Motor neuron (in vitro differentiated cells): ENCODE measurements at regions not wholly inside any gene's neighbourhood (a gene's known extent, or its start where the extent isn't known, plus 50 kb on each side); places are given as distances from the start of the nearest gene placed in this dataset.
"Not testable (repeated sequence)": the region's sequence is repeated elsewhere in the genome, so short reads cannot be mapped to it uniquely, and the experiment has no call there.

Experiments
- ATAC-seq, 8 experiments: fragments of 200-7000 bp; cut with Tn5 transposase; replicated peaks in 6 of 8; 2 replicates each; pipeline ENCODE4 v1.8.0; 2021; ENCODE audit warnings: mild to moderate bottlenecking in 8 of 8, moderate library complexity in 8 of 8
- H3K27ac ChIP-seq, 2 donors: fragments of 250-450 bp; sonication (Bioruptor Pico); 2 replicates each; pipeline ENCODE4 v1.9.0; 2021; ENCODE audit warnings: antibody characterized with exemption in 2 of 2, mild to moderate bottlenecking in 2 of 2, moderate library complexity in 1 of 2
- H3K4me1 ChIP-seq, 2 donors: fragments of 250-450 bp; sonication (Bioruptor Pico); replicated peaks in 1 of 2; 2 replicates each; pipeline ENCODE4 v1.6.1; 2021; ENCODE audit warnings: antibody characterized with exemption in 2 of 2, mild to moderate bottlenecking in 2 of 2, moderate library complexity in 1 of 2
- H3K4me3 ChIP-seq, 5 donors: fragments of 250-450 bp; sonication (Bioruptor Pico); 2 replicates each; pipeline ENCODE4 v1.9.0; 2021; ENCODE audit warnings: antibody characterized with exemption in 5 of 5, mild to moderate bottlenecking in 5 of 5, moderate library complexity in 4 of 5
- WGBS, 10 experiments: fragments of 450-650 bp; shearing (Covaris generic); methylation state at CpG; one replicate each; pipeline ENCODE4 v1.0.0; 2022; 5-methylcytosine and 5-hydroxymethylcytosine counted together
- in situ Hi-C, 9 experiments: fragments of 400-800 bp; cut with MboI; loops; one replicate each; pipeline ENCODE4 v1.15.0; 2021; ENCODE audit warnings: low sequenced_read_pairs in 9 of 9, low pct_unique_long_range_greater_than_20kb in 2 of 9; ENCODE audit not compliant: unreplicated experiment in 9 of 9

DNA sequence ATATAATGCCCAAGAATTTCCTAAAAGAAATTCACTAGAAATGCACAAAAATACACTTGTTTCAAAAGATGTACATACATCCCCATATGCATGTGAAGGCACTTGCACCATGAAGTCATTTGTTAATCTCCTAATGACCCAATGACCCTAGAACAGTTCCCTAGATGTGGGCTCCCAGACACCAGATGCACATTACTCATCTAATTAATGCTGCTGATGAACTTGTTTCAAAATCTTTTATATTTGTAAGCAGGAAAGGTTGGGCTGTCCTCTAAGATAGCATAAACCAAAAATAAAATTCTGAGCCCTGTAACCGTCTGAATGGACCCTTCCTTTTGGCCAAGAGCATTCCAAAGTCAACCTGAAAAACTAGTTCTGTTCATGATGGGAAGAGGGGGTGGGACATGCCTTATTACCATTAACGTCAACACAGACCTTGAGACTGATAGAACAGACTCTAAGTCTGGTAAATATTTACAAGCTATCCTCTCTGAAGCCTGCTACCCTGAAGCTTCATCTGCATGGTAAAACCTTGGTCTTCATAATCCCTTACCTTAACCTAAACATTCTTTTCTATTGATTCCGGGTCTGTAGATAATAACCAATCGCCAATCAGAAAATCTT, 91.0 kb upstream of the DAPK1 start:
- ATAC-seq, result peak in 6 of 8 experiments; percentile 5 to 49 (median 22)
- in situ Hi-C loops, result no loop called here
- 41 to 81% (median 74%) methylated on average over 2 to 4 of the region's 4 CpGs; no CpG with 5 or more reads in 2 of the 10 experiments for WGBS, 10 experiments
- no peak overlapping the region for H3K4me3 ChIP-seq
- H3K27ac ChIP-seq, result no peak overlapping the region
- H3K4me1 ChIP-seq, result peaks cover 7 to 21% of the 10 kb centered on the region in 2 donors

DNA sequence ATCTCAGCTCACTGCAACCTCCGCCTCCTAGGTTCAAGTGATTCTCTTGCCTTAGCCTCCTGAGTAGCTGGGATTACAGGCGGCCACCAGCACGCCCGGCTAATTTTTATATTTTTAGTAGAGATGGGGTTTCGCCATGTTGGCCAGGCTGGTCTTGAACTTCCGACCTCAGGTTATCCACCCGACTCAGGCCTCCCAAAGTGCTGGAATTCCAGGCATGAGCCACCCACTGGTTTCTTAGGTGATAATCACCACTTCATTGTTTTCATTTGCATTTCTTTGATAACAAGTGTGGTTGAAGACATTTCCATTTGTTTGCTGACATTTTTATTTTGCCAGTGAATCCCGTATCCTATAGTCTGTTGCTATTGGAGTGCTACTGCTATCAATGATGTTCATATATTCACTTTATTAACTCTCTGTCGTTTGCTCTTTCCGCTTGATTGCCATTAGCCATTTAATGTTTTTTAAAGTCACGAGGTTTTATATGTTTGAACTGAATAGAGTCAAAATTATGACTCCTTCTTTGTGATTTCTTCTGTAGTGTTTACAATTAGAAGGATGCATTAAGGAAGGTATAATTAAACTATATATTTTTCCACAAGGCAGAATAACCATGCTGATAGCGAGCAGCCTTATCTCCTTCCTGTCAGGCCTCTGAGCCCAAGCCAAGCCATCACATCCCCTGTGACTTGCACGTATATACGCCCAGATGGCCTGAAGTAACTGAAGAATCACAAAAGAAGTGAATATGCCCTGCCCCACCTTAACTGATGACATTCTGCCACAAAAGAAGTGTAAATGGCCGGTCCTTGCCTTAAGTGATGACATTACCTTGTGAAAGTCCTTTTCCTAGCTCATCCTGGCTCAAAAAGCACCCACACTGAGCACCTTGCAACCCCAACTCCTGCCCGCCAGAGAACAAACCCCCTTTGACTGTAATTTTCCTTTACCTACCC, 87.3 kb upstream of the DAPK1 start:
- in situ Hi-C loops, H3K27ac ChIP-seq, ATAC-seq, H3K4me3 ChIP-seq: not testable (repeated sequence)
- WGBS, 10 experiments, result 40 to 100% (median 75%) methylated on average over 1 to 10 of the region's 16 CpGs
- peaks cover 7 to 18% of the 10 kb centered on the region in 2 donors for H3K4me1 ChIP-seq

DNA sequence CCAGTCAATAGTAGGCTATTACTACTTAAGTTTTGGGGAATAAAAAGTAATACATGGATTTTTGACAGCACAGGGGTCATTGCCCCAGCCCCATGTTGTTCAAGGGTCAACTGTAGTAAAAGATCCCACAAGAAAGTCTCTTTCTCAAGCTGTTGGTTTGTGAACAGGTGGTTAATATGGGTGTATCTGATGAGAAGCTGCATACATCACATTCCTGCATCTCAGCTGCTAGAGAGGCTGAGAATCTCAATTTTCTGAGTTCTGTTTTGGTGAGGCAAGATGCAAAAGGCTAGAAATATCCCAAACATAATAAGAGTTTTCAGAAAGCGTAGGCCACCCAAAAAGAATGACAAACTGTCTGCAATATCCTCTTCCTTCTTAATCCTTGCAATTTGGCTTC, 76.8 kb upstream of the DAPK1 start:
- H3K4me3 ChIP-seq, result no peak overlapping the region
- 17 to 100% (median 85%) methylated on average over 1 of the region's 1 CpG; no CpG with 5 or more reads in 2 of the 10 experiments for WGBS, 10 experiments
- H3K4me1 ChIP-seq, result no peaks in the 10 kb centered on the region
- in situ Hi-C loops, result no loop called here
- peak in 2 of 8 experiments; percentile 18 to 69 for ATAC-seq
- H3K27ac ChIP-seq, result no peak overlapping the region

DNA sequence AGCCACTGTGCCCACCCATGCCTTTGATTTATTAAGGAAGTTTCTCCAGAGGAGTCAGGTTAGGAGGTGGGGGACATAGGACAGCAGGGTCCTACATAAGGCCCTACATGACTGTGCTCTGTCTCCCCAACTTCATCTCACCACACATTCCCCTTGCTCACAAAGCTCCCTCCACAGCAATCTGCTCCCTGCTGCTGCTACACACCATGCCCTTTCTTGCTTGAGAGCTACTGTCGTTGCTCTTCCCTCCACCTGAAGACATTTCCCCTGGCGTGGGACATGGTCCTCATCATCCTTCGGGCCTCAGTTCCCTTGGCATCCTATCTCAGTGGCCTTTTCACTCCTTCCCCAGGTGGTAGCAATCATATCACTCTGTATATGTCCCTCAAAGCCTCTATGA, 75.9 kb upstream of the DAPK1 start:
- Histone ChIP-seq H3K4me3 (no peak overlapping the region), H3K27ac (no peak overlapping the region), H3K4me1 (no peaks in the 10 kb centered on the region)
- in situ Hi-C loops, result no loop called here
- WGBS, 10 experiments, result 57 to 93% (median 82%) methylated on average over 1 to 3 of the region's 3 CpGs; no CpG with 5 or more reads in 1 of the 10 experiments
- ATAC-seq, result no peak

DNA sequence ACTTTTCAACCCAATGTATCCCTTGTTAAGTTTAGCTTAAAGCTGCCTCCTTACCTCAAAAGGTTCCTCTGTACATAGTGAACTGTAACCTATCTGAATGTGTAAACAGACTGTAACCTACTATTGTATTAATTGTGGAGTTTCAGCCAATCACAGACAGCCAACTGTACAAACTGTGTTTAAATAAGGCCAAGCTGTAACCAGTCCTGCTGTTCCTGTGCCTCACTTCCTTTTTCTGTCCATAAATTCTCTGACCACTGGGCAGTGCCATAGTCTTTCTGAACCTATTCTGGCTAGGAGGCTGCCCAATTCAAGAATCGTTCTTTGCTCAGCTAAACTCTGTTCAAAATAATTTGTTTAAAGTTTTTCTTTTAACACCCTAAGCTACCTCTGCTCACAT, 74.7 kb upstream of the DAPK1 start:
- in situ Hi-C loops, result no loop called here
- Histone ChIP-seq H3K27ac (no peak overlapping the region), H3K4me3 (no peak overlapping the region), H3K4me1 (peaks cover 3 to 5% of the 10 kb centered on the region in 2 donors)
- 0 to 100% (median 75%) methylated on average over 1 of the region's 1 CpG; no CpG with 5 or more reads in 2 of the 10 experiments for WGBS, 10 experiments
- peak in 2 of 8 experiments; percentile 32 to 37 for ATAC-seq

DNA sequence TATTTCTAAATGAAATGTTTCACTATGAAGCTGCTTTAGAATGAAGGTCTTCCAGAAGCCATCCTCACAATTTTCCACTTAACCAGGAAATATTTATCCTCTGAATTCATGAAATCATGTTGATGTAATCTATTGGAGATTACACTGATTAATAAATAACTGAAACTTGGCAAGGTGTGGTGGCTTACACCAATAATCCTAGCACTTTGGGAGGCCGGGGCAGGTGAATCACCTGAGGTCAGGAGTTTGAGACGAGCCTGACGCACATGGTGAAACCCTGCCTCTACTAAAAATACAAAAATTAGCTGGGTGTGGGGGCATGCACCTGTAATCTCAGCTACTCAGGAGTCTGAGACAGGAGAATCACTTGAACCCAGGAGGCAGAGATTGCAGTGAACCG, 73.8 kb upstream of the DAPK1 start:
- H3K4me3 ChIP-seq, in situ Hi-C loops, H3K27ac ChIP-seq, ATAC-seq: not testable (repeated sequence)
- WGBS, 10 experiments, result 60 to 96% (median 83%) methylated on average over 1 to 4 of the region's 4 CpGs; no CpG with 5 or more reads in 7 of the 10 experiments
- peaks cover 10 to 14% of the 10 kb centered on the region in 2 donors for H3K4me1 ChIP-seq

DNA sequence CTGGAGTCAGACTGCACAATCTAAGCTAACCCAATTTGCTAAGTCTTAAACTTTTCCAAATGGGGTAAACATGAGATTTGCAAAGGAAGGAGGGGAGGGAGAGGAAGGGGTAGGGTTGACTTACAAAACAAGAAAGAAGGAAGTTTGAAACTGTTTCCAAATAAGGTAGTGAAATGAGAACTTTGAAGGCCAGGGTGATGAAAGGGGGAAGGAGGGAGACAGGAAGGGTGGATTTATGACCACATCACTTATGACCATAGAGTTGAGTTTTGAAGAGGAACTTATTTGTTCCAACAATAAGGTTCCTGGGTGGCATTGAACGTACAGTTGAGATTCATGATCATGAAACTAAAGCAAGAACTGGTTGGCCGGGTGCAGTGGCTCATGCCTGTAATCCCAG, 72.5 kb upstream of the DAPK1 start:
- peaks cover 13 to 16% of the 10 kb centered on the region in 2 donors for H3K4me1 ChIP-seq
- in situ Hi-C loops, result no loop called here
- 17 to 93% (median 82%) methylated on average over 1 to 2 of the region's 2 CpGs; no CpG with 5 or more reads in 4 of the 10 experiments for whole genome bisulfite sequencing, 10 experiments
- no peak for ATAC-seq
- H3K4me3 ChIP-seq, result no peak overlapping the region
- H3K27ac ChIP-seq, result no peak overlapping the region

DNA sequence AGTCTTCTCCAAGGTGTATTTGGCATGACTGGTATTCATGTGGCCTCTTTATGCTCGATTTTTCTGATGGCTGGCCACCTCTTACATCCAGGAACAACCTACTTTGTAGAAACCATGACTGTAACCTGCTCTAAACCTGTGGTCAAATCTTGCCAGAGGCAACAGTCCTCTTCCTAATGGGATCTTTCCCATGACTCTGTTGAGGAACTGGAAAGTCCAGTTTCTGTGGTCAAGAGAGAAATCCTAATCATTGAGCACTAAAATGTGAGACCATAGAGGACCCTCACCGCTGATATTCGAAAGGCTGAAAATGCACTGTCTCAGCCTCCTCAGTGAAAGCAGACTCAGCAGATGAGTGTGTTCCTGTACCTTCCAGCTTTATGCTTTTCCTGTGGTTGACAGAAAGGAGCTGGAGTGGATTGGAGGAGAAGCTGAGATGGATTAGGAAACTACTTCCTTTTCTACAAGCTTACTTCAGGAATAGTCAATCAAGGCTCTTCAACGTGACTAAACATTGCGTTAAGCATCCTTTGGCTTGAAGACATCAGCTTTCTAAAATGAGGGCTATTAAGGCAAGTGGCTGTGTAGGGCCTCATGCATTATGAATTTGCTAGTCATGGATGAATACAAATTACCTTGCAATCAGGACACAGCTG, 69.7 kb upstream of the DAPK1 start:
- in situ Hi-C loops, result no loop called here
- Histone ChIP-seq H3K27ac (no peak overlapping the region), H3K4me1 (peaks cover 31 to 37% of the 10 kb centered on the region in 2 donors), H3K4me3 (no peak overlapping the region)
- no peak for ATAC-seq
- WGBS, 10 experiments, result 46 to 90% (median 78%) methylated on average over 2 to 5 of the region's 5 CpGs; no CpG with 5 or more reads in 2 of the 10 experiments

DNA sequence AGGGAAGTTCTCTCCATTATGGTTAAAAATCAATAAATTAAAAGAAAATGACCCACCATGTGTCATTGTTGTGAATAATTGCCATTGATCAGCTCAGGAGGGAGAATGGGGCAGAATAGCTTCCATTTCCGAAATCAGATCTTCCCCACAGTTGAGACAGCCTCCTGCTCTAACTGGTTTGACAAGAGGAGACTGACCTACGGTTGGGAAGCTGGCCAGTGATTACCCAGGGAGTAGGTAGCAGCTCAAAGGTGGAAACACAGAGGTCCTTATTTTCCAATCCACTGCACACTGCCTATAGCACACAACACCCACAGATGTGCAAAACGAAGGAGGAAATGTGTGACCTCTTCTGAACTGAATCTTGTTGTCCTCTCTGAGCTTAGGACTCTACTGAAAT, 69.0 kb upstream of the DAPK1 start:
- H3K27ac ChIP-seq, result peak overlapping the region; percentile 4 to 46
- ATAC-seq, result no peak
- WGBS, 10 experiments, result 0 to 83% (median 60%) methylated on average over 1 to 3 of the region's 3 CpGs; no CpG with 5 or more reads in 2 of the 10 experiments

DNA sequence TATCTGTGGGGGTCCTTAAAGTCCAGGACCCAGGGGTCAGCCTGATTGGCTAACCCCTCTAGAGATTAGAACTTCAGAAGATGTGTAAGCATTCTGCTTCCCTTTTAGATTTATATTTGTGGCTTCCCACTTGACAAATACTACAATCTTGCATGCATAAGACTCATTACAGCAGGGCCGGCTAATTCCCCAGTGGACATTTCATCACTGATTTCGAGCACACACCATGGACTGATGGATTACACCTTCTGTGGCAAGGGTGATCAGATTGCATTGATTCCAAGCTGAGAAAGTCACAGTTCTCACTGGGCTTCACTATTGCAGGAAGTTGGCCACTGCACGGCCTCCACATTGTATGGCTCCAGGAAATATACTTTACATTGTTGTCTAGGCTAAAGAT, 65.8 kb upstream of the DAPK1 start:
- peak in 5 of 8 experiments; percentile 88 to 95 (median 92) for ATAC-seq
- Histone ChIP-seq H3K4me3 (no peak overlapping the region), H3K4me1 (peaks cover 51 to 55% of the 10 kb centered on the region in 2 donors), H3K27ac (peak overlapping the region; percentile 2 to 32)
- 35 to 100% (median 59%) methylated on average over 1 to 3 of the region's 3 CpGs; no CpG with 5 or more reads in 2 of the 10 experiments for WGBS, 10 experiments
- in situ Hi-C loops, result no loop called here

More for the DNA sequence above, 69.0 kb upstream of the DAPK1 start:
- in situ Hi-C loops, result no loop called here
- Histone ChIP-seq H3K4me3 (no peak overlapping the region), H3K4me1 (peaks cover 36 to 37% of the 10 kb centered on the region in 2 donors)

DNA sequence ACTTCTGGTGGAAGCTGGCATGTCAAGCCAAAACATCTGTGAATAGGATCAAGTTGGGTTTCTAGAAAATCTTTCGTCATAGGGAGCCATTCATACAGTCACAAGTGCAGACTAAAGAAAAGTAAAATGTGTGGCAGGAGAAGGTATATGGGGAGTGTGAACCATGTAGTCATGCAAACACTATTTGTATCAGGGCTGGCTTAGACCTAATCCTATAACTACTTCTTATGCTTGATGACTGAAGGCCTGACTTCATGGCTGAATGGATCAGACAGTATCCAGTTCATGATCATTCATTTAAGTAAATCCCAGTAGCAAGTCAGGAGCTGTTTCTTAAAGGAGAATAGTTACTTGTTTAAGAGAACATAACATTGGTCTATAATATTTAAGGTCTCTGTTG, 63.8 kb upstream of the DAPK1 start:
- ATAC-seq, result no peak
- Histone ChIP-seq H3K4me3 (no peak overlapping the region), H3K4me1 (peaks cover 41 to 42% of the 10 kb centered on the region in 2 donors), H3K27ac (no peak overlapping the region)
- 29 to 100% (median 83%) methylated on average over 1 of the region's 1 CpG; no CpG with 5 or more reads in 2 of the 10 experiments for WGBS, 10 experiments
- in situ Hi-C loops, result no loop called here

DNA sequence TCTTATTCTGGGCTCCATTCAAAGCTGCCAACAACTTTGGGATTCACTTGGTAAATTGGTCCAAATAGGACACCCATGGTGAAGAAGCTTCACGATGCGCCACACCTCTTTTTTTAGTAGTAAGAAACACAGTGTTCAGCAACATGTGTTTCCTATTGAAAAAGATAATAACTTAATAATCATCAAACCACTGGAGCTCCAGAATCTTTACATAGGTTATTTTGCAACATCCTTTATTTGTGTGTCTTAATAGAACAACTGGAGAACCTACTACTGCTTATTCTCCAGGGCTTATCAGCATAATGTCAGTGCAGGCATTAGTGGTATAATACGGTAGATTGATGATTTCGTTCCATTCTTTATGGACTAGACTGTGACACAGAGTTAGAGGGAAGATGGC, 63.3 kb upstream of the DAPK1 start:
- no peak for ATAC-seq
- in situ Hi-C loops, result no loop called here
- WGBS, 10 experiments, result 40 to 100% (median 91%) methylated on average over 1 to 4 of the region's 4 CpGs; no CpG with 5 or more reads in 1 of the 10 experiments
- Histone ChIP-seq H3K4me3 (no peak overlapping the region), H3K27ac (no peak overlapping the region), H3K4me1 (peaks cover 38 to 39% of the 10 kb centered on the region in 2 donors)
